RWPE2 (cell line): ENCODE measurements at regions not wholly inside any gene's neighbourhood (a gene's known extent, or its start where the extent isn't known, plus 50 kb on each side); places are given as distances from the start of the nearest gene placed in this dataset.

Experiments used
- ATAC-seq: fragments of 200-7000 bp; cut with Tn5 transposase; 3 replicates; pipeline ENCODE4 v1.9.1; 2021; ENCODE audit warnings: low read depth
- DNase-seq: peaks from one replicate; pipeline ENCODE4 v3.0.0-alpha.2; 2020; ENCODE audit warnings: low spot score
- H3K27ac ChIP-seq: fragments of 450-650 bp; 2 replicates; pipeline ENCODE4 v1.5.1; 2017; ENCODE audit warnings: mild to moderate bottlenecking; ENCODE audit not compliant: poor library complexity, severe bottlenecking
- H3K27me3 ChIP-seq: fragments of 250-450 bp; sonication (Bioruptor Pico); 2 replicates; pipeline ENCODE4 v1.5.1; 2021; ENCODE audit warnings: mild to moderate bottlenecking, moderate library complexity; ENCODE audit not compliant: insufficient read depth, poor library complexity, severe bottlenecking
- H3K36me3 ChIP-seq: fragments of 250-450 bp; sonication (Bioruptor Pico); 2 replicates; pipeline ENCODE4 v1.5.1; 2020; ENCODE audit warnings: low read depth, mild to moderate bottlenecking, moderate library complexity
- H3K4me1 ChIP-seq: fragments of 250-450 bp; sonication (Bioruptor Pico); 2 replicates; pipeline ENCODE4 v1.5.1; 2021; ENCODE audit warnings: mild to moderate bottlenecking, moderate library complexity; ENCODE audit not compliant: insufficient read depth, poor library complexity, severe bottlenecking
- H3K4me3 ChIP-seq: fragments of 250-450 bp; sonication (Bioruptor Pico); 2 replicates; pipeline ENCODE4 v1.5.1; 2021; ENCODE audit warnings: mild to moderate bottlenecking, moderate library complexity; ENCODE audit not compliant: severe bottlenecking
- H3K9me3 ChIP-seq: fragments of 250-450 bp; sonication (Bioruptor Pico); 2 replicates; pipeline ENCODE4 v1.5.1; 2021; ENCODE audit warnings: mild to moderate bottlenecking, moderate library complexity; ENCODE audit not compliant: severe bottlenecking
- CTCF ChIP-seq: fragments of 450-650 bp; IDR thresholded peaks from one replicate; pipeline ENCODE4 v1.5.1; 2017; ENCODE audit warnings: mild to moderate bottlenecking, moderate library complexity; ENCODE audit not compliant: poor library complexity, severe bottlenecking

- no peak for ATAC-seq
- no peaks in the 10 kb centered on the region for H3K36me3 ChIP-seq
- H3K4me1 ChIP-seq, result no peaks in the 10 kb centered on the region
- H3K4me3 ChIP-seq, result no peak overlapping the region
- H3K27me3 ChIP-seq, result no peaks in the 10 kb centered on the region
- H3K27ac ChIP-seq, result no peak overlapping the region
- no peak for TF ChIP-seq CTCF
- no peaks in the 10 kb centered on the region for H3K9me3 ChIP-seq
- DNase-seq, result no peak
These were observed 475.6 kb downstream of the MED13L start for GRCh38 chr12:115801871-115802270.

- DNase-seq, result no peak
- Histone ChIP-seq H3K4me3 (no peak overlapping the region), H3K36me3 (no peaks in the 10 kb centered on the region), H3K9me3 (no peaks in the 10 kb centered on the region), H3K27ac (no peak overlapping the region), H3K4me1 (no peaks in the 10 kb centered on the region), H3K27me3 (no peaks in the 10 kb centered on the region)
- ATAC-seq, result no peak
- no peak for TF ChIP-seq CTCF
These were observed 477.9 kb downstream of the MED13L start for GRCh38 chr12:115799610-115800009.

- H3K4me3 ChIP-seq, result no peak overlapping the region
- no peak for TF ChIP-seq CTCF
- no peak overlapping the region for H3K27ac ChIP-seq
- H3K4me1 ChIP-seq, result no peaks in the 10 kb centered on the region
- ATAC-seq, result no peak
- H3K36me3 ChIP-seq, result no peaks in the 10 kb centered on the region
- DNase-seq, result no peak
- H3K27me3 ChIP-seq, result no peaks in the 10 kb centered on the region
- no peaks in the 10 kb centered on the region for H3K9me3 ChIP-seq
These were observed 479.1 kb downstream of the MED13L start for GRCh38 chr12:115798309-115798917.

- Histone ChIP-seq H3K36me3 (no peaks in the 10 kb centered on the region), H3K27ac (no peak overlapping the region), H3K9me3 (no peaks in the 10 kb centered on the region), H3K4me3 (no peak overlapping the region), H3K4me1 (no peaks in the 10 kb centered on the region), H3K27me3 (no peaks in the 10 kb centered on the region)
- no peak for TF ChIP-seq CTCF
- DNase-seq (no peak), ATAC-seq (no peak)
These were observed 482.8 kb downstream of the MED13L start for GRCh38 chr12:115794659-115795081.

GRCh38 chr12:115791331-115791730, 486.2 kb downstream of the MED13L start:
- no peak for TF ChIP-seq CTCF
- DNase-seq (no peak), ATAC-seq (no peak)
- H3K27ac ChIP-seq, result no peak overlapping the region
- no peaks in the 10 kb centered on the region for H3K36me3 ChIP-seq
- no peaks in the 10 kb centered on the region for H3K9me3 ChIP-seq
- H3K4me1 ChIP-seq, result no peaks in the 10 kb centered on the region
- H3K4me3 ChIP-seq, result no peak overlapping the region
- no peaks in the 10 kb centered on the region for H3K27me3 ChIP-seq
